NCI-H526 treated with DMSO at 0.1 percent for 48 hours (cell line): ENCODE measurements at regions not wholly inside any gene's neighbourhood (a gene's known extent, or its start where the extent isn't known, plus 50 kb on each side); places are given as distances from the start of the nearest gene placed in this dataset.

Experiments used
- DNase-seq: peaks from one replicate; lab custom pipeline; 2025; lab: John Stamatoyannopoulos, UW

DNA sequence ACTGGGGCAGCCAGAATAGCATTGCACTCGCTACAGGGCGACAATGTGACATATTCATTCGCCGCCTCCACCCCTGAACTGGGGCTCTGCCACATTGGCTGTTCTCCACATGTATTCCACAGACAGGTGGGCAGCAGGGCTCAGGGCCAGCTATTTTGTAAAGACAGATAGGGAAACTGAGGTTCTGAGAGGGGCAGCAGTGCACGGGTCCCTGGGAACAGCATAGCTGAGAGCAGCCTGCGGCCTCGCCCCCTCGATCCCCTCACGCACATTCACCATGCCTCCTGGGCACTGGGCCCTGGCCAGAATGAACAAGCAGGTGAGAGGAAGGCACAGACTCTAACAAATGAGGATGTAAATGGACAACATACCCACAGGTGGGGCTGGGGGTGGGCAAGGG is 75.0 kb upstream of the SPATA12 start:
- DNase-seq = no peak

DNA sequence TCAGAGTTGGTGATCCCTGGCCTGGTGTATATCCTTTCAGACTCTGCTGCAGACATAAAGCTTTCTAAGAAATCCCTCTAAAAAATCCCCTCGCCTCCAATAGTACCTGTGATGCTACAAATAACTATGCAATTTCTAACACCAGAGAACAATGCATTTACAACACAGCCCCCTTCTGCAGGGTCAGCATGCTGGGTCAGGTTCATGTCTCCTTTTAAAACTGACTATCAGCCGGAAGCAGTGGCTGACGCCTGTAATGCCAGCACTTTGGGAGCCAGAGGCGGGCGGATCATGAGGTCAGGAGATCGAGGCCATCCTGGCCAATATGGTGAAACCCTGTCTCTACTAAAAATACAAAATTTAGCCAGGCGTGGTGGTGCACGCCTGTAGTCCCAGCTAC is 77.0 kb upstream of the SPATA12 start:
- DNase-seq = no peak

DNA sequence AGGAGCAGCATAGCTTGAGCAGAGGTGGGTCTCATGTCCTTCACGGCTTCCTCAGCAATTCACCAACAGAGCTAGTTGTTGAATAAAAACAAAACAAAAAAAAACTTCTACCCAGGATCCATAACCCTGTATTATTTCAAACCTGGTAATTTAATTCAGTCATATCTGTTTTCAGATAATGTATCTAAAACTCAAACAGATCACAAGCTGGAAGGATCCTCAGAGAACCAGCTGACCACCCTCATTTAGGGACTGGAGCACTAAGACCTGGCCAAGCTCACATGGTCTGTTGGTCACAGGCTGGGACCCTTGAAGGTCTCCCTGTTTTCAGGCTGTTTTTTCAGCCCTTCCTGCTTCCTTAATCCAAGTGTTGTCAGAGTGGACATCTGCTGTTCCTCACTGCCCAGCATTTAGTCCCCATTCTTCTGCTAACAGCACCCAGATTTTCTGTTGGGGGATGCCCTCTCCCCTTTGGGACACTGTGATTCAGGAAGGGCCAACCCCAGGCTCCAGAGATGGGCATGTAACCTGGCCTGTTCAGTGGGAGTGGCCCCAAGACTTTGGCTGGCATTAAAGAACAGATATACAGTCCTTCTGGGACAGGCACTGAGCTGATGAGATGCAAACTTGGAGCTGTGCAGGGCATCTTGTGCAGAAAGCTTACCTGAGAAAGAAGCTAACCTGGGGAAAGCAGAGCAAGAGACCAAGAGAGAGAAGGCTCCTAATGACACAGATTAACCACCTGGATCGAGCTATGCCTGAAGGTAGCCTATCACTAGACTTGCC is 78.8 kb upstream of the SPATA12 start:
- no peak for DNase-seq

DNA sequence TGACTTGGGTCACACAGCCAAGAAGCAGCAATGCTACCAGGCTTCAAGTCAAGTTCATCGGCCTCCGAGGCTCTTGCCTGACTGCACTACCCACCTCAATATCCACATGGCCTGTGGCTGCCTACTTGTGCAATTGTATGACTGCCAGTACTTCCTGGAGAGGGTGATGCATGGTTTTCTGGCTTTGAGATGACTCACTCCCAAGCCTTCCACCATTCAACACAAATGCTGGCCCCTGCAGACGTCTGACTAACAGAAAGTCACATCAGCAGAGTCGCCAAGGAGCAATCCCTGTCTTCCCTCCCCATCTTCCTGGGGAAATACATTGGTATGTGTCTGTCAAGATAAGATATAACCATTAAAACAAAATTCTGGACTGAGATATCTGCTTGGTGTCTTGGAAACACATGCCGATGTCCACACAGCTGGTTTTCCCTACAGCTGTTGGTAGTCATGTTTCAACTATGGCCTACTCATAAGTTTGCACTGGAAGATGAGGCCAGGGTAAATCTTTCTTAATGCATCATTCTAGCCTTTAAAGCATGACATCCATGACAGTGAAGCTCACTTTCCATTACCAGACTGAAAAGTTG is 79.6 kb upstream of the SPATA12 start:
- DNase-seq = no peak

DNA sequence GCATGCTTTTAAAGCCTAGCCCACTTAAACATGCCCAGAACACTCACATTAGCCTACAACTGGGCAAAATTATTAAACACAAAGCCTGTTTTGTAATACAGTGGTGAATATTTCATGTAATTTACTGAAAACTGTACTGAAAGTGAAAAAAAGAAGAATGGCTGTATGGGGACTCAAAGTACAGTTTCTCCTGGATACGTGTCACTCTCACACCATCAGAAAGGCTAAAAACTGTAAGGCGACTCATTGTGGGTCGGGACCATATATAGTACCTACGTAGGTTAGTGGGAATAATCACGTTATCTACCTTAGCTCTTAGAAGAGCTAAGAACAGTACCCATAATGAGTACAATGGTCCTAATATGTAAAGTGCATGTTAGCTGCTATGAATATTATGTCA is 80.2 kb upstream of the SPATA12 start:
- DNase-seq = no peak

DNA sequence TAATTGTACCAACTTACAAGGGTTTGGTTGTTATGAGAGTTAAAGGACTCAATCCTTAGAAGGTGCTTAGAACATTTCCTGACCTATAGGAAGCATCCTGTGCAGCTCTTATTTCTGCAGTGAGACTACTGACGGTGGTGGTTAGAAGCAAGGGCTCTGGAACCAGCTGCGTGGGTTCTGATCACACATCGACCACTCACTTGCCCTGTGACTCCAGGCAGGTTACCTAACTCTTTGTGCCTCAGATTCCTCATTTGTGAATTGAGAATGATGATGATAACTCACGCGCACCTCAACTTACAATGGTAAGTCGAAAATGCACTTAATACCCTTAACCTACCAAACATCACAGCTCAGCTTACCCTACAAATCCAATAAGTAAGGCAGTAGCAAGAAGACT is 80.7 kb upstream of the SPATA12 start:
- no peak for DNase-seq

DNA sequence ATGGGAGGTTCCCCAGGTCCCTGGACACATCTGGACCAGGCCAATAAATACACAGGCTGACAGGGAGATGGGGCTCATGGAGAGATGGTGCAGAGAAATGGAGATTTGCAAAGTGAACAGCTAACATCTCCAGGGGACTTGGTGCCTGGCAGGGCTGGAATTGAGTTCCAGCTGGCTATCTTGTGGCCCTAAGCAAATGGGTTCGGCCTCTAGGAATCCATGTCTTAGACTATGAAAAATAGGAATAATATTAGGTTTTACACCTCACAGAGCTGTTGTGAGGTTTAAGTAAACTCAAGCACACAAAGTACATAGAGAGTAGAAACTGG is 82.9 kb upstream of the SPATA12 start:
- DNase-seq = no peak

DNA sequence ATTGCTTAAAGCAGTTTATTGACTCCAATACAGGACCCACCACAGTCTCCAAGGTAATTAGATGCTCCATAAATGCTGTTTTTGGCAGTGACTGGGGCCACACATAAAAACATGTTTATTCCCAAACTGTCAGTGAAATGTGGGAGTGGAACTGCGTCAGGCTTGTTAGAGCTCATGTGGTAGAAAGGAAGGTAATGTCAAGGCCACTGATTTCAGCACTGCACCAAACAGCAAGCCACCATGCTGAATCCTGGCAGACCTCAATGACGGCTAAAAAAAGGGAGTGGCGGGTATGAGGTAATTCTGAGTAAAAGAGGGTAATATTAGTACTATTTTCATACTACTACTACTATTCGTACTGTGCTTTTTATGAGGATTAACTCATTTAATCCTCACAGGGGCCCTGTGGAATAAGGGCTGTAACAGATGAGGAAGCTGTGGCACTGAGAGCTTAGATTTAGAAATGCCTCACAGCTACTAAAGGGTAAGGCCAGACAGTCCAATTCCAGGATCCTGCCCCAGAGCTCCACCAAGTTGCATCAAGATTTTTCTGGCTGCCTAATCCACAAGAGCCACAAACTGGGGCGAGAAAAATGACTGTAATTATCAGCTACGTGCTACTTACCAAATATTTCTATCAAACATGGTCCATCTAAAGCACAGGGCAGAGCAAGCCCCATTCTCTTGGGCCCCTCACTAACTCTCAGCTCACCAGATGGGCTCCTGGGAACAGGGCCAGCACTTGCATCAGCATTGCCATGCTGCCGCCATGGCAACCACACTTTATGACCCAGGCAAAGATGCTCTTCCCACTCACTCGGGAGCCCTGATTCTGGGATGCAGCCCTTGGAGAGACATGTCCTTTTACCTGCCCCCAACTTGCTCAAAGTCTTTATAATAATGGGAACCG is 83.6 kb upstream of the SPATA12 start:
- no peak for DNase-seq

GRCh38 chr3:56975567-56975966 is 84.9 kb upstream of the SPATA12 start:
- no peak for DNase-seq

- DNase-seq = no peak
Observed at GRCh38 chr3:56974247-56974930, 86.1 kb upstream of the SPATA12 start.

DNA sequence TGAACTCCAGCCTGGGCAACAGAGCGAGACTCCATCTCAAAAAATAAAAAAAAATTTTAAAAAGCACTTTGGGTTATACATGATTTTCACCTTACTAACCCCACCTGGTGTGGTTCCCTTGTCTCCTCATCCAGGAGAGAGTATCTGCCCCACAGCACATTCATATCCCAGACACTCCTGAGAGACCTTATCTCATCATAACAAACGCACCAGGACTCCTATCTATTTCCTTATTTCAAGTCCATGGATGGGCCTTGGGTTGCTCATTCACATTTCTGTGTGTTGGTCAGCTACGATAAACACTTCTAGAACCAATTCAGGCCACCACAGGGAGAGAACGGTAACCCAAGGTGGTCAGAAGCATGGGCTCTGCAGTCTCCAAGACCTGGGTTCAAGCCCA is 88.6 kb upstream of the SPATA12 start:
- DNase-seq = no peak

GRCh38 chr3:56971261-56971660 is 89.2 kb upstream of the SPATA12 start:
- DNase-seq = no peak

- DNase-seq = no peak
Observed at GRCh38 chr3:56970461-56970879, 90.0 kb upstream of the SPATA12 start.

DNA sequence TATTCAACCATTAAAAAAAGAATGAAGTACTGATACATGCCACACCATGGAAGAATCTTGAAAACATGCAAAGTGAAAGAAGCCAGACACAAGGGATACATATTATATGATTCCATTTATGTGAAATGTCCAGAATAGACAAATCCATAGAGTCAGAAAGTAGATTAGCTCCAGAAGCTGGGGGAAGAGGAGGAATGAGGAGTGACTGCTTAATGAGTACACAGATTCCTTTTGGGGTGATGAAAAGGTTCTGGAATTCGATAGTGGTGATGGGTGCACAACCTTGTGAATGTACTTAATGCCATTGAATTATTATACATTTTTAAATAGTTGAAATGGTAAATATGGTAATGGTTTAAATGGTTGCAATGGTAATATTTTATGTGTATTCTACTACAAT is 90.6 kb upstream of the SPATA12 start:
- DNase-seq = no peak

DNA sequence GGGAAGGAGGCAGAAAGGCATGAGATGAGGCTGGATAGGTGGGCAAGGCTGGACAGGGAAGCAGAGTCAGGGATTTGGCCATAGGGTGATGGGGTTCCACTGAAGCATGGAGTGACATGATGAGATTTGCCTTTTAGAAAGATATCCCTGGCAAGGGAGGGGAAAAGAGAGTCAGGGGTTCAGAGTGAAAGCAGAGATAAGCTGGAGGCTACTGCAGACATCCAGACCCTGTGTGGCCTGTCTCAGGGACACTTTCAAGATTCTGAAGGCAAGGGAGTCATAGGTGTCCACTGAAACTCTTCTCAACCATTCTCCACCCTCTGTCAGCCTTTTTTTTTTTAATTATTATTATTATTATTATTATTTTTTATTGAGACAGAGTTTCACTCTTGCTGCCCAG is 94.0 kb upstream of the SPATA12 start:
- DNase-seq = no peak

GRCh38 chr3:56966104-56966503 is 94.4 kb upstream of the SPATA12 start:
- no peak for DNase-seq

DNA sequence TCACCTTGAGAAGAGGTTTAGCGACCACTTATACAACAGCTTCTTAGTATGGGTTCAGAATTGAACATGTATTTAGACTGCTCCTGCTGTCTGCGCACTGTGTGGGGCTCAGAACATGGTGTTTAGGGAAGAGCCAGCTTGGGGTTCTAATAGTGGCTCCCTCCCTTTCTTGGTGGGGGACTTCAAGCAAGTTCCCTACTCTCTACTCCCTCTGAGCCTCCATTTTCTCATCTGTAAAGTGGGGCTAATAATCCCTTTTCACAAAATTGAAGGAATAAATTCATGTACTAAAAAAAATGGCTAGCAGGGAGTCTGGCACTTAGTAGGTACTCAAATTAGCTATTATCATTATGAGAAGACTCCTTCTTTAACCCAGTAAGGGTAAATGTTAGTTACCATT is 97.5 kb upstream of the SPATA12 start:
- no peak for DNase-seq

DNA sequence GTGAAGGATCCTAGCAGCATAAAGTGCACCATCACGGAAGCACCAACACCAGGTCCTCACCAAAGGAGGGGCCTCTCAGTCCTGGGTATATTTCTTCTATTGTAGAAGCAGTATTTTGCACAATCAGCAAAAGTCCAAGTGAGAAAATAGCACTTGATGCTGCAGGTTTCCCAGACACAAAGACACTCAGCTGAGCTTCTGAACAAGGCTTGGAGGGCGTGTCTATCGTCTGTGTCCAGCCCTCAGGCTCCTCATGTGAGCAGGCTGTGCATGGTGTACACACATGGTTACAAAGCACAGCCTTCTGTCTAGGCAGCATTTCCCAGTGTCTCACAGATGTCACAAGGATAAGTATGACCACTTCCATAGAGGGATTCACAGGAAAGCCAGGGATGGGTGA is 98.3 kb upstream of the SPATA12 start:
- DNase-seq = no peak

GRCh38 chr3:56960234-56960917 is 100.1 kb upstream of the SPATA12 start:
- no peak for DNase-seq

GRCh38 chr3:56958879-56959278 is 101.6 kb upstream of the SPATA12 start:
- DNase-seq = no peak

DNA sequence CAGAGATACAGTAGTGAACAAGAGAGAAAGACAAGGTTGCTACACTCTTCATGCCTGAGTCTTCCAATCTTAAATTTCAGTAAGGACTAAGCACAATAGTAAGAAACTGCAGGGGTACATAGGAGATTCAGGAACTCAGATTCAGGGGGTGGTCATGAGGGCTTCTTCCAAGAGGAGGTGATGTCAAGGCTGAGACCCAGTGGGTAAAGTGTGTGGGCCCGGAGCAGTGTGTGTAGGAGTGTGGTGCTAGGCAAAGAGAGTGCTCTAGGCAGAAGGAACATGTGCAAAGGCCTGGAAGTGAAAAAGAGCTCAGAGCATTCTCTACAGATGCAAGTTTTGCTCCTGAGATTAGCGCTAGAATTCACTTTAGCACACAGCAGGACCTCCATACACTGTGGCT is 102.9 kb upstream of the SPATA12 start:
- no peak for DNase-seq

GRCh38 chr3:56956906-56957305 is 103.6 kb upstream of the SPATA12 start:
- no peak for DNase-seq
